Activated naive CD4-positive, alpha-beta T cell treated with anti-CD3 and anti-CD28 coated beads, Interleukin-2, amount 10 ng/mL, durations not matched to agents 7 days and 5 days (primary cell): ENCODE measurements at regions not wholly inside any gene's neighbourhood (a gene's known extent, or its start where the extent isn't known, plus 50 kb on each side); places are given as distances from the start of the nearest gene placed in this dataset.

Experiments
- CTCF ChIA-PET: fragments of 350-600 bp; sonication (Branson Sonifier 250); formaldehyde crosslinking; loops from one replicate; lab custom pipeline; 2021; ENCODE audit warnings: antibody characterized with exemption; lab: Charles Lee
- DNase-seq: peaks from one replicate; pipeline ENCODE4 v3.0.0-alpha.2; 2020
- H3K27ac Mint-ChIP-seq: one replicate; pipeline ENCODE4 v1.8.0; 2021; ENCODE audit warnings: mild to moderate bottlenecking, moderate library complexity, mixed read lengths
- H3K27me3 Mint-ChIP-seq: one replicate; pipeline ENCODE4 v1.8.0; 2021; ENCODE audit warnings: mild to moderate bottlenecking, mixed read lengths
- H3K36me3 Mint-ChIP-seq: one replicate; pipeline ENCODE4 v1.8.0; 2021; ENCODE audit warnings: mixed read lengths
- H3K4me1 Mint-ChIP-seq: one replicate; pipeline ENCODE4 v1.8.0; 2021; ENCODE audit warnings: mixed read lengths
- H3K4me3 Mint-ChIP-seq: one replicate; pipeline ENCODE4 v1.8.0; 2021; ENCODE audit warnings: mild to moderate bottlenecking, moderate library complexity, mixed read lengths
- H3K9me3 Mint-ChIP-seq: one replicate; pipeline ENCODE4 v1.8.0; 2021; ENCODE audit warnings: mixed read lengths

GRCh38 chr3:23105048-23105447 lies 98.1 kb upstream of the UBE2E2 start:
- Mint-ChIP-seq H3K4me1 (no peaks in the 10 kb centered on the region), H3K9me3 (no peaks in the 10 kb centered on the region), H3K4me3 (no peak overlapping the region), H3K27me3 (peaks cover 3% of the 10 kb centered on the region), H3K36me3 (no peaks in the 10 kb centered on the region), H3K27ac (no peak overlapping the region)
- CTCF ChIA-PET, result no interaction called here
- DNase-seq, result no peak

DNA sequence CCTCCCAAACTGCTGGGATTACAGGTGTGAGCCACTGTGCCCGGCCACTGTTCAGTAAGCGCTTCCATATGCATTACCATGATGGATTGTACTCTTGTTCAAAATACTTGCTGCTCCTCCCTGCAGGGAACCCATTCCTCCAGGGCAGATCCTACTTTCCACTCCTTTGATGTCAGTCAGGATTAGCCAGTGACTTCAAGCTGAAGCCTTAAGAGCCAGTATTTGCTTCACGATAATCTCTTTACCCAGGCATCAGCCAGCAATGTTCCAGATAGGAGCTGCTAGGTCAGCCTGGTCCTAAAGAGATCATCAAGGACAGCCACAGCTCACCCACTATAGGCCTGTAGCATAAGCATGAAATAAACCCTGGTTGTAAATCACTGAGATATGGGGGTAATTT lies 96.5 kb upstream of the UBE2E2 start:
- no peaks in the 10 kb centered on the region for H3K27me3 Mint-ChIP-seq
- no peak for DNase-seq
- H3K27ac Mint-ChIP-seq, result no peak overlapping the region
- CTCF ChIA-PET, result no interaction called here
- no peaks in the 10 kb centered on the region for H3K36me3 Mint-ChIP-seq
- no peaks in the 10 kb centered on the region for H3K9me3 Mint-ChIP-seq
- no peak overlapping the region for H3K4me3 Mint-ChIP-seq
- H3K4me1 Mint-ChIP-seq, result no peaks in the 10 kb centered on the region

- Mint-ChIP-seq H3K4me3 (no peak overlapping the region), H3K9me3 (no peaks in the 10 kb centered on the region), H3K36me3 (no peaks in the 10 kb centered on the region), H3K27me3 (no peaks in the 10 kb centered on the region), H3K4me1 (no peaks in the 10 kb centered on the region), H3K27ac (no peak overlapping the region)
- no peak for DNase-seq
- CTCF ChIA-PET, result no interaction called here
Measured at GRCh38 chr3:23107221-23107620, 95.9 kb upstream of the UBE2E2 start.

GRCh38 chr3:23108451-23109057 lies 94.6 kb upstream of the UBE2E2 start:
- DNase-seq, result no peak
- no peaks in the 10 kb centered on the region for H3K36me3 Mint-ChIP-seq
- no peak overlapping the region for H3K4me3 Mint-ChIP-seq
- H3K27ac Mint-ChIP-seq, result no peak overlapping the region
- H3K27me3 Mint-ChIP-seq, result no peaks in the 10 kb centered on the region
- H3K9me3 Mint-ChIP-seq, result no peaks in the 10 kb centered on the region
- CTCF ChIA-PET, result interaction anchor here (0.7 kb wide), 1 partner anchor 993 kb away, joined by 3 read pairs; no protein-coding TSS in a partner anchor
- no peaks in the 10 kb centered on the region for H3K4me1 Mint-ChIP-seq

DNA sequence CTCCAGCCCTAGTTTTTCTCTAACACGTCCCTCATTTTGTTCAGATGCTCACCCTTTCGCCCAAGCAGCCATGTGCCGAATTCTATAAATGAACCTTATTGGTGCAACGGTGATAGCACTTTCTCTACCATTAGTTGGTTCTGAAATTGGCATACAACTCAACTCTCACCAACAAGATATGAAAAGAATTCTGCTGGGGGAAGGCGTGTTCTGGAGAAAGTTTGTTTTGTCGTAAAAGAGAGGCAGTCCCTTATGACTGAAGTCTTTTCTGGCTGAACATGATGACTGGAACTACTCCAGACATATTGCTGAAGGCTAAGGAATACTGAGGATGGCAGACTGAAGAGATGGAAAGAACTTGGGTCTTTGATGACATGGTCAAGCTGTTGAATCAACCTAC lies 91.8 kb upstream of the UBE2E2 start:
- Mint-ChIP-seq H3K9me3 (no peaks in the 10 kb centered on the region), H3K36me3 (no peaks in the 10 kb centered on the region), H3K4me1 (peaks cover 4% of the 10 kb centered on the region), H3K27ac (no peak overlapping the region), H3K27me3 (no peaks in the 10 kb centered on the region), H3K4me3 (no peak overlapping the region)
- CTCF ChIA-PET, result no interaction called here
- no peak for DNase-seq

- H3K4me3 Mint-ChIP-seq, result no peak overlapping the region
- peaks cover 4% of the 10 kb centered on the region for H3K4me1 Mint-ChIP-seq
- DNase-seq, result no peak
- CTCF ChIA-PET, result no interaction called here
- H3K27ac Mint-ChIP-seq, result no peak overlapping the region
- no peaks in the 10 kb centered on the region for H3K36me3 Mint-ChIP-seq
- H3K27me3 Mint-ChIP-seq, result no peaks in the 10 kb centered on the region
- no peaks in the 10 kb centered on the region for H3K9me3 Mint-ChIP-seq
Measured at GRCh38 chr3:23111797-23112196, 91.3 kb upstream of the UBE2E2 start.

GRCh38 chr3:23112491-23112890 lies 90.6 kb upstream of the UBE2E2 start:
- no peak overlapping the region for H3K4me3 Mint-ChIP-seq
- H3K4me1 Mint-ChIP-seq, result peaks cover 4% of the 10 kb centered on the region
- H3K9me3 Mint-ChIP-seq, result no peaks in the 10 kb centered on the region
- no peak overlapping the region for H3K27ac Mint-ChIP-seq
- CTCF ChIA-PET, result no interaction called here
- H3K36me3 Mint-ChIP-seq, result no peaks in the 10 kb centered on the region
- peaks cover 3% of the 10 kb centered on the region for H3K27me3 Mint-ChIP-seq
- no peak for DNase-seq

GRCh38 chr3:23113455-23114171 lies 89.5 kb upstream of the UBE2E2 start:
- H3K27me3 Mint-ChIP-seq, result peaks cover 10% of the 10 kb centered on the region
- CTCF ChIA-PET, result no interaction called here
- H3K36me3 Mint-ChIP-seq, result no peaks in the 10 kb centered on the region
- H3K27ac Mint-ChIP-seq, result no peak overlapping the region
- no peak overlapping the region for H3K4me3 Mint-ChIP-seq
- DNase-seq, result no peak
- H3K4me1 Mint-ChIP-seq, result peaks cover 4% of the 10 kb centered on the region
- H3K9me3 Mint-ChIP-seq, result no peaks in the 10 kb centered on the region

GRCh38 chr3:23114432-23114831 lies 88.7 kb upstream of the UBE2E2 start:
- Mint-ChIP-seq H3K36me3 (no peaks in the 10 kb centered on the region), H3K4me3 (no peak overlapping the region), H3K27ac (no peak overlapping the region), H3K27me3 (peaks cover 14% of the 10 kb centered on the region), H3K9me3 (no peaks in the 10 kb centered on the region), H3K4me1 (peaks cover 4% of the 10 kb centered on the region)
- CTCF ChIA-PET, result no interaction called here
- no peak for DNase-seq

DNA sequence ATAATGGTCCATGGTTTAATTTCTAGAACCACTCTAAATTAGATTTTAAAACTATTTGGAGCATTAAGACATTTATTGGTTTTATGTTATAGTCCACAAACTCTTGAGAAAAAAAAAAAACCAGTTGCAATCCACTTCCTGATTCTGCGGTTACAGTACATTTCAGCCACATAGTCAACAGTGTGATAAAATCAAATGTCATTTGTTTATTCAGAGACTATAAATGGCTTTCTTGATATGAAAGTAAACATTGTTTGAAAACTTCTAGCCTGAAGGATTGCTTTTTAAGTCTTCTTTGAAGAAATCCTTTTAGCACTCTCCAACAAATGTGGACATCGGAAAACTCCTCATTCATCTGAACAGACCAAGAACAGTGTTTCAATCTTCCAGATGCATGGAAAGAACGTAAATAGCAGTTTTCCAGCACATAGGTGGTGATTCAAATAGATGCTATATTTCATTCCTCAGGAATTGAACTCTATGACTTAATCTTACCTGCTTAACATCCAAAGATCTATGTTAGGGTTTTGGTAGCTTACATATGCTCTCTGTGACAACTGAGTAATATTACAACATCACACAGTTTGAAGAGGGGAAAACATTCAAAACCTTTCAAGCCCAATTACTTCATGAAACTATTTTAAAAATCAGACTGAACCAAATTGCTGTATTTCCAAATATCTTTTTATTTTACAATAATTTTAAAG lies 87.8 kb upstream of the UBE2E2 start:
- Mint-ChIP-seq H3K4me1 (peaks cover 4% of the 10 kb centered on the region), H3K4me3 (no peak overlapping the region), H3K27ac (no peak overlapping the region), H3K27me3 (peaks cover 14% of the 10 kb centered on the region), H3K9me3 (no peaks in the 10 kb centered on the region), H3K36me3 (no peaks in the 10 kb centered on the region)
- no peak for DNase-seq
- CTCF ChIA-PET, result no interaction called here

- H3K4me3 Mint-ChIP-seq, result no peak overlapping the region
- H3K27me3 Mint-ChIP-seq, result peaks cover 14% of the 10 kb centered on the region
- CTCF ChIA-PET, result no interaction called here
- H3K27ac Mint-ChIP-seq, result no peak overlapping the region
- H3K36me3 Mint-ChIP-seq, result no peaks in the 10 kb centered on the region
- no peaks in the 10 kb centered on the region for H3K9me3 Mint-ChIP-seq
- no peak for DNase-seq
- H3K4me1 Mint-ChIP-seq, result peaks cover 4% of the 10 kb centered on the region
Measured at GRCh38 chr3:23116081-23116837, 86.9 kb upstream of the UBE2E2 start.

GRCh38 chr3:23117856-23118255 lies 85.3 kb upstream of the UBE2E2 start:
- Mint-ChIP-seq H3K27ac (no peak overlapping the region), H3K4me3 (no peak overlapping the region), H3K36me3 (no peaks in the 10 kb centered on the region), H3K4me1 (peaks cover 4% of the 10 kb centered on the region), H3K9me3 (no peaks in the 10 kb centered on the region), H3K27me3 (peaks cover 14% of the 10 kb centered on the region)
- CTCF ChIA-PET, result no interaction called here
- DNase-seq, result no peak

- H3K27me3 Mint-ChIP-seq, result peaks cover 4% of the 10 kb centered on the region
- no peak overlapping the region for H3K4me3 Mint-ChIP-seq
- CTCF ChIA-PET, result no interaction called here
- no peaks in the 10 kb centered on the region for H3K9me3 Mint-ChIP-seq
- DNase-seq, result no peak
- H3K27ac Mint-ChIP-seq, result no peak overlapping the region
- no peaks in the 10 kb centered on the region for H3K36me3 Mint-ChIP-seq
- no peaks in the 10 kb centered on the region for H3K4me1 Mint-ChIP-seq
Measured at GRCh38 chr3:23127196-23127595, 75.9 kb upstream of the UBE2E2 start.

DNA sequence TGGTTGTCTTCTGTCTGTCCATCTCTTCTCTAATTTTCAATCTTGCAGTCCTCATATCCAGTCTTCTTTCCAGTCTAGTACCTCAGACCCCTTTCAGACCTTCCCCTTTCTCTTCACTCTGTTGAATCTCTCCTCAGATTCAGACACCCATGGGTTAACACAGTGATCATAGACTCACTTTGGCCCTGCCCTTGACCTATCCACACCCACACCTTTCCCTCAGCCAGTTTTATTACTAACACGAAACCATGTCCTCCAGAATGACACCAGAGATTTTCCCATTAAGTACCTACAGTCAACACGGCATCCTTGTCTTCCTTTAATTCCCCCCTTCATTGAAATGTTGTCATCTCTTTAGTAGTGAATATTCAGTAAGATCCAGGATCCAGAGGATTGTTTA lies 74.5 kb upstream of the UBE2E2 start:
- Mint-ChIP-seq H3K4me1 (no peaks in the 10 kb centered on the region), H3K27ac (no peak overlapping the region), H3K4me3 (no peak overlapping the region), H3K36me3 (no peaks in the 10 kb centered on the region), H3K9me3 (no peaks in the 10 kb centered on the region), H3K27me3 (peaks cover 4% of the 10 kb centered on the region)
- no peak for DNase-seq
- CTCF ChIA-PET, result no interaction called here
